GM21447 (cell line): ENCODE measurements at regions not wholly inside any gene's neighbourhood (a gene's known extent, or its start where the extent isn't known, plus 50 kb on each side); places are given as distances from the start of the nearest gene placed in this dataset.
A peak's percentile ranks its signal among the peaks of the same experiment; 100 is the strongest.

Source experiments
- ATAC-seq: cut with Tn5 transposase; IDR thresholded peaks from one replicate; pipeline ENCODE4 v1.9.1; 2021; ENCODE audit not compliant: unreplicated experiment

DNA sequence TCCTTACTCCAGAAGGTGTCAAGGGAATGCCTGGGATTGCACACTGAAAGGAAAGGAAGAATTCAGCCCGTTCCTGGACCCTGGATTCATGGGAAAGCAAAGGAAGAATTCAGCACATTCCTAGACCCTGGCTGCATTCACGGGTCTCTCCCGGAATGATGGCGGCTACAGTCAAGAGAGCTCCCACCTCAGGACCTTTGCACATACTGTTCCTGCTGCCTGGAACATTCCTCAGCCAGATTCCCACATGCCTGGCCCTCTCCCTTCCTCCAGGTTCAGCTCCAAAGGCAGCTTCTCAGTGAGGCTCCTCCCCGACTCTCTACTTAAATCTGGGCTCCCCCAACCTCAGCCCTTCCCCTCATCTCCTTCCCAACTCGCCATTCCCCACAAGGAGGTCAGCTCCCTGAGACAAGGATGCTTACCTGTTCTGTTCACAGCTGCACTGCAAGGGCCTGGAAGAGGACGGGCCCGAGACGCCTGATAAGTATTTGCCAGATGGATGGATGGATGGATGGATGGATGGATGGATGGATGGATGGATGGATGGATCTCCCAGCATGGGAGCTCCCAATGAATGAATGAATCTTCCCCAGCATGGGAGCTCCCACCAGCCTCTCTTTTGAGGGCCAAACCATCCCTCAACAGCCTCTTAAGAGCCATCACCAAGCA lies 77.4 kb downstream of the NCOR2 start:
- no peak for ATAC-seq

DNA sequence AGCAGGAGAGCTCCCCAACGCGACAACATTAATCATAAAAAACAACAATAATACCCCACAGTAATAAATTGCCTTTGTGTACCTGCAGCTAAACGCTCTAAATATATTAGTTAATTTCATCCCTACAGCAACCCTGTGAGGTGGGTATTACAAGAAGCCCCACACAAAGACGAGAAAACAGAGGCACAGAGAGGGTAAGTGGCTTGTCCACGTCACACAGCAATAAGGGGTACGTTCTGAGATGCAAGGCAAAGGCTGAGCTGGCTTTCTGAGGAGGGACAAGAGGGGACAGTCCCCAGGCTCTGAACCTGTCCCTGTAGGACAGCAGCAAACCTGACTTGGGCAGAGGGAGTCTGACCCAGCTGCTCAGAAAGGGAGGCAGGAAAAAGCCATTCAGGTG lies 78.2 kb downstream of the NCOR2 start:
- no peak for ATAC-seq

DNA sequence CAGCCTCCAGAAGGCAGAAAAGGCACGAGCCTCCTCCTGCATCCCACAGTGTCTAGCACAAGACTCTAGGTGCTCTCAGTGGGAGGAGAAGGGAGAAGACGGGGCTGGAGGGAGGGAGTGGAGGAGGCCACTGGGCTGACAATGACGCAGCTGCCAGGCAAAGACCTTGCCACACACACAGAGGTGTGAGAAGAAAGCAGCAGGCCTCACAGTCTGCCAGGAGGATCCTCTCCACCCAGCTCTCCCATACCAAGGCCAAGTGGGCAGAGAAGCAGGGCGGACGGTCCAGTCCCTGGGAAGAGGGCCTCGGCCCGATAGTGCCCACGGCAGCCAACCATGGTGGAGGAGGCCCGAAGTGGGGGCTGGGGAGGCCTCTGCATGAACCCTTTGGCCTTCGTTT lies 78.9 kb downstream of the NCOR2 start:
- no peak for ATAC-seq

DNA sequence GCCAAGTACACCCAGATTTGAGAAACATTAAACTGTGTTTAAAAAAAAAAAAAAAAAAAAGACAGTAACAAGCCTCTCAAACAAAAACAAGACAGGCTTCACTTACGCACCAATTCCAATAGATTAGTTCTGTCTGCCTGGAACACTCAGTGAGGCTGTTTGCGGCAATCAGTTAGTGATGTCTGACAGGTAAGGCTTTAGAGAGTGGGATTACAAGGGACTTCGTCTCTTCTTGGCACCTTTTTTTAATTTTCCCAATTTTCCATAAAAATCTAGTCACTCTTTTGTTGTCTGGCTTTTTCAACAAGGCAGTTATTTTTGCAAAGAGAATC lies 79.6 kb downstream of the NCOR2 start:
- no peak for ATAC-seq

DNA sequence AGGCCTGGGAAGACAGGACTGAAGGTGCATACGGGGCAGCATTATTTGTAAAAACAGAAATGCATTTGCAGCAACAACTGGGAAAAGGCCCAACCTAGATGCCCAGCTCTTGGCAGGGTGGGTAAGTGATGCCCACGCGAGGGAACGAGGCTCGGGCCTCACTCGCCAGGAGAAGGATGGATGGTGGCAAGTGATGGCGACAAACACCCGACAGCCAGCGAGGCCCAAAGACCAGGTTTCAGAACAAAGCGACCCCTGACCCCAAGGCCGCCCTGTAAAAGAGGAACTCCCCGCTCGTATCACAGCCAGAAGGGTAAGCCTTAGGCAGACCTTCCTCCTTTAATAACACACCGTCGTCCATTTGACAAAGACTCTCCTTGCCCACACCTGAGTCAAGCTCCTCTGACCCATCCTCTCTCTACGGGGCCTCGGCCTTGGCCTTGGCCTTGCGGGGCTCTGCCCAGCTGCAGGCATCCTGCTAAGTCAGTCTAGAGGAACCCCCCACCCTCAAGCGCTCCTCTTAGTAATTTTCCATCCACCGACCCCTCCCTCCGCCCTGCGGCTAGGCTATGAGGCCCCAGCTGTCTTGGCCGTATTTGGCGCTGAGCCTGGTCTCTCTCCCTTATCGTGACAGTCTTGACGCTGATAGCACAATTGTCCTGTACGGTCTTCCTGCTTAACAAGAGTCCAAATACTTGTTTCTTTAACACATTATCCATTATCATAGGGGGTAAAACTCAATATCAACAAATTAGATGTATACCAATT lies 80.2 kb downstream of the NCOR2 start:
- ATAC-seq, result no peak

DNA sequence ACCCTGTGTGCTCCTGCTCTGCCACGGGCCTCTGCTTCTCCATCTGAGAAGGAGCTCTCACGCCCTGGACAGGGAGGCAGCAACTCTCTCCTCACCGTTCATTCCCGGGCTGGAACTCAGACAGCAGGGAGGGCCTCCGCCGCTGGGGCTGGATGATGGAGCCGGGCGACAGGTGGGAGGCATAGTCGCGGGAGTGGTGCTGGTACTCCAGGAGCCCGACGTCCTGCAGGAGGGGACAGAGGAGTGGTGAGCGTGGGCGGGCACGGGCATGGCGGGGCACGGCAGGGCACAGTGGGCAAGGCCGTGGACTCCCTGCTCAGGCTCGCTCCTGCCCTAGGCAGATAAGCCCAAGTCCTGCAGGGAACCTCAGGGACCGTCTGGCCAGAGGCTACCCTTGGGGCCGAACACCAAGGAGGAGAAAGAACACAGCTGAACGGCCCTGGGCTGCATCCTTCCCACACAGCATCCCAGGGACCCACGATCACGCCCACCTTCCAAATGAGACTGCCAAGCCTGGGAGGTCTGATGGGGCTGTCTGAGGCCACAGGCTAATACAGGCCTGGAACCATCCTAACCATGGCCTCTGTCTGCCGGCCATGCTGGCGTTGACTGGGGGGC lies 81.0 kb downstream of the NCOR2 start:
- no peak for ATAC-seq

DNA sequence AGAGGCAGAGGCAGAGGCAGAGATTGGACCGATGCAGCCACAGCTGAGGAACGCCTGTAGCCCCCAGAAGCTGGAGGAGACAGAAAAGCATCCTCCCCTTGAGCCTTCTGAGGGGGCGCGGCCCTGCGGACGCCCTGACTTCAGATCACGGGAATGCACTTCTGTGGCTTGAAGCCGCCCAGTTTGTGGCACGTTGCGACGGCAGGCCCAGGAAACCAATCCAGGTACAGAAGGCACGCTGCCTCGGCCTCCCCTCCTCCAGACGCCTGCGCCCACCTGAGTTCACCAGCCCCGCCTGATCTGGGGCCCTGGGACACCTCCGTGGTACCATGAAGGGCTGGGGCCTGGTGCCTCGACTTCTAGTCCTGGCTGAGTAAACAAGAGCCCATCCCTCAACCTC lies 82.0 kb downstream of the NCOR2 start:
- no peak for ATAC-seq

DNA sequence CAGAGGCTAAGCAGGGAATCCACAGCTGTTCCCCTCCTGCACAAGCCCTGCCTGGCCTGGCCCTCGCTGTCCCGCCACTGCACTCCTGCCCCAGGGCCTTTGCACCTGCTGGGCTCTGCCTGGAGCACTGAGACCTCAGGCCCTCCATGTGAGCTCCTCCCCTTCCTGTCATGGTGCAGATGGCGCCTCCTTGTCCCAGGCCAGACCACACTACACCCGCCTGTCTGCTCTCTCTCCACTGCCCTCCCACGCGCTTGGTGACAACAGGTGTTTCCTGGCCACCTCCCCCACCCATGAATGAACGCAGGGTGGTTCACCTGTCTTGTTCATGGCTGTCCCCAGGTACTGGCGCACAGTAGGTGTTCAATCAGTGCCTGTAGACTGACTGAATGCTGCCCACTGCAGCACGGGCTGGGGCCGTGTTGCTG lies 82.9 kb downstream of the NCOR2 start:
- ATAC-seq, result no peak

DNA sequence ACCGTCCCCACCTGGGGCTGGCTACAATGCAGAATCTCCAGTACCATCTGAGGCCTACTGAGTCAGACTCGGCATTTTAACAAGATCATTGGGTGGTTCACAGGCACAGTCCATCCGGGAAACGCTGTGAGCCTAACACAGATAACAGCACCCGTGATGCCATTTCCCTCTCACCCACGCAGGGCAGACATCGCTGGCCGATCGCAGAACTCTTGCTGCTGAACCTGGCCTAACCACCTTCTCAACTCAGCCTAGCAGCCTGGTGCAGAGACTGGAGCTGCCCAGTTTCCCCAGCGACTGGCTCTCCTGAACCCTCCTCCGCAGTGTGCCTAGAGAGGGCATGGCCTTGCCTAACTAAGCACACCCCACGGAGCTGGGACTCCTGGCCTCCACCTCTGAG lies 83.3 kb downstream of the NCOR2 start:
- ATAC-seq, result no peak

DNA sequence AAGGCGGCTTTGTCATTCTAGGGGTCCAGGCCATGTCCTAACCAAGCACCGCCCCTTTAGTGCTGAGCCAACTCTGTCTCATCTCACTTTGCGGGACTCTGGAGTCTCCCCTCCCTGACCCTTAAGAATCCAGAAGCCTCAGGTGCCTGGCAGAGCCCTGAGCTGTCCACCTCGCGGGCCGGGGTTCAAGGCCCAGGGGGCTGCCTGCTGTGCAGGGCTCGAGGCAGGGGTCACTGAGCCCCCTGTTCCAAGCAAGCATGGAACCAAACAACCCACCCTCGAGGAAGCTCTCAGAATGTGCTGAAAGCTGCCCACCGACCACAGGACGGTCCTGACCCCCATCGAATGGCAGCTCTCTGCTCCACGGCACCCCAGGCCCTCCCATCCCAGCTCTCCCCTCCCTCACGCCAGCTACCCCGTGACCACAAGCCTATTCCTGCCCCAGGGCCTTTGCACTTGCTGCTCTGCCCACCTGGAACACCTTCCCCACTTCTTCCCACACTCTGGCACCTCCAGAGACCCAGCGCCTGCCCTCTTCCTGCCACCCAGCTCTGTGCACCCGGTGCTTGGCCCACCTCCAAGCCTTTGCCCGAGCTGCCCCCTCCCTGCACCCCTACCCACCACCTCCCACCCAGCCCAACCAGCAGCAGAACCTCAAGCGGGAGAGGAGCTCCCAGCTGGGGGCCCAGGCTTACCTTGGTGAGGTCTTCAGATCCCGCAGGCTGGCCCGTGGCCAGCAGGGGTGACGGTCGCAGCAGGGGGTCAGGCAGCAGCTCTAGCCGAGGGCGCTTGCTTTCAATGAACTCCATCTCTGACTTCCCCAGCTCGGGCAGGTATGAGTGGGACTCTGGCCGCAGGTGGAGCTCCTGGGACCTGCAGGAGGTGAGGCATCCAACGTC lies 84.3 kb downstream of the NCOR2 start:
- ATAC-seq, result no peak

DNA sequence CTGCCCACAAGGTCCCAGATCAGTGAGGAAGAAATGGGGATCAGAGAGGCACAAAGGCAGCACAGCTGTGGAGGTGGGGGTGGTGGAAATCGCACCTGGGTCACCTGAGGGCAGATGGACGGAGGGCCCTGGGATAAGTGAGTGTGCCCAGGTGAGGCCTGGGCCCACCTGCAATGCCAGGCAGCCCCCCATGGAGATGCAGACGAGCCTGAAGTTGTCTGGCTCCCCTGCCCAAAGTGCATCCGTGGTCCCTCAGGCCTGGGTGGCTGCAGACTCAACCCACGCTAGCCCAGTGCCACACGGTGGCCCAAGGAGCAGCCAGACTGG lies 84.9 kb downstream of the NCOR2 start:
- no peak for ATAC-seq

DNA sequence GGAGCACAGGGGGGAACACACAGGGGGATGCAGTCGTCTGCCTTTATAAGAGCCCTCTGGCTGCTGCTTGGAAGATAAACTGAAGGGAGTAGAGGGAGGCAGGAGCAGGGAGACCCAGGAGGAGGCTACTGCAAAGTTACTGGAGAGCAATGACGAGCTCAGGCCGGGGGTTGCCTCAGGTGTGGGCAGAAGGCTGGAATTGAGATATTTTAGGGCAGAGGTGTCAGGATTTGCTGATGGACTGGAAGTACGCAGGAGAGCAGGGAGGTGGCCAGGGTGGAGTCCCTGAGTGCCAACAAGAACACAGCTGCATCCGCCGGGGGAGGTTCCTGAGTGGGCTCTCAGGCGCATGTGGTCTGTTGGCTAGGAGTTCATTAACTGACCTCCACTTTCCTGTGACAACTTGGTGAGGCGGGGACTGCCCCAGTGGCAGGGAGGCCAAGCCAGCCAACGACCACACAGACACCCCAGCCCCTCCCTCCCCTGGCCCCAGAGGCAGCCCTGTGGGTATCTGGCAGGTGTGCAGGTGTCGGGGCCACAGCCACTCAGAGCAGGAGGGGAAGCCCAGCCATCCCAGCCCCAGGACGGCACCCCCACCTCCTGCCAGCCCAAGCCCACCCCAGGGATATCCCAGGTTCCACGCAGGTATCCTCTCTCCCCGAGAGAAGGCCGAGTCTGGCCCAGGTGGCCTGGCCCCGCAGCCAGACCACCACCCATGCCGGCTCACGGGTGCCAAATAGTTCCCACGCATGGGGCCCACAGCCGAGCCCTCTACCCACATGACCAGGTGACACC lies 85.4 kb downstream of the NCOR2 start:
- no peak for ATAC-seq

DNA sequence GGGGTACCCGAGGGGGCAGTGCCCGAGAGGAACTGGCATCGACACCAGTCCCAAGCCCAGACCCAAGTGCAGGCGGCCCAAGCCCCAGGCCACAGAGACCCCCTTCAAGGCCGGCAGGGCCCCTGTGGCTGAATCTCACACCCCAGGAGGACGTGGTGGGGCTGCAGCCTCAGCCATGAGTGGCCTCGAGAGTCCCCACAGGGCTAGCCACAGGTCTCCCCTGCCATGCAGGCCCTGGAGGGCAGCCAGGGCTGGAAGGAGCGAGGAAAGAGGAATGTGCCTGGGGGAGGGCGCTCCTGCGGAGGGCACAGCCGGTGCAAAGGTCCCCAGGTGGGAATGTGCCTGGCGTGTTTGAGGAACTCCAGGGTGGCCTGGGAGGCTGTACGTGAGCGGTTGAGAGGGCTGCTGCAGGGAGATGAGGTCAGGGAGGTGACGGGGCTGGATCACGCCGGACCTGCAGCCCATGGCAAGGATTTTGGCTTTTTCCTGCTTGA lies 86.1 kb downstream of the NCOR2 start:
- ATAC-seq, result no peak

DNA sequence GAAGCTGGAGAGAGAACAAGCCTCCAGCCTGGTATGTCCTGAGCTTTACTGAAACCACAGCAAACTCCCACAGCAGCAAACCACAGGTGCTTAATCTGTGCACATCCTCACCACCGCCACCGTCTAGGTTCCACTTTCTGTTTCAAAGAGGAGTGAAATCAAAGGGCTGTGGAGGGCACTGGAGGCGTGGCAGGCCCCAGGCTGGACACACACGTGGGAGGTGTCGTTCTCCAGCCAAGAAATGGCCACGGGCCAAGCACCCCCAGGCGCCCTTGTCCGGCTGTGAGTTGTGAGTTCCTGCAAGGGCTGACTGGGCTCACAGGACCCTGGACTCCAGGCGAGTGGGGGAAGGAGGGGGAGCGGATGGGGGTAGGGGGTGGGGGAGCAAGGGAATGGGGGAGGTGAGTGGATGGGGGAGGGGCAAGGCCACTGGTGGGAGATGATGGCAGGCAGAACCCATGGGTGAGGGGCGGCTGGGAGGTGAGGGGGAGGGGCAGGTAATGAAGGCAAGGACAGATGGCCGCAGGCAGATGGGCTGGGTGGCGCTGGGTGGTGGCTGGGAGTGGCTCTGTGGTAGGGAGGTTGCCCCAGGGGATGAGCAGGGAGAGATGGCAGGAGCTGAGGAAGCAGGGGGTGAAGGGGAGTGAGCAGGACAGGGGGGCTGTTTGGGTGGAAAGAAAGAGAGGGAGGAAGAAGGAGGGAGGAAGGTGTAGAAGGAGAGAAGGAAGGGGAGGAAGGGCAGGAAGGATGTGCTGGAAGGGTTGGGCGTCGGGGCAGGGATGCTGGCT lies 86.7 kb downstream of the NCOR2 start:
- ATAC-seq, result peak; percentile 67

DNA sequence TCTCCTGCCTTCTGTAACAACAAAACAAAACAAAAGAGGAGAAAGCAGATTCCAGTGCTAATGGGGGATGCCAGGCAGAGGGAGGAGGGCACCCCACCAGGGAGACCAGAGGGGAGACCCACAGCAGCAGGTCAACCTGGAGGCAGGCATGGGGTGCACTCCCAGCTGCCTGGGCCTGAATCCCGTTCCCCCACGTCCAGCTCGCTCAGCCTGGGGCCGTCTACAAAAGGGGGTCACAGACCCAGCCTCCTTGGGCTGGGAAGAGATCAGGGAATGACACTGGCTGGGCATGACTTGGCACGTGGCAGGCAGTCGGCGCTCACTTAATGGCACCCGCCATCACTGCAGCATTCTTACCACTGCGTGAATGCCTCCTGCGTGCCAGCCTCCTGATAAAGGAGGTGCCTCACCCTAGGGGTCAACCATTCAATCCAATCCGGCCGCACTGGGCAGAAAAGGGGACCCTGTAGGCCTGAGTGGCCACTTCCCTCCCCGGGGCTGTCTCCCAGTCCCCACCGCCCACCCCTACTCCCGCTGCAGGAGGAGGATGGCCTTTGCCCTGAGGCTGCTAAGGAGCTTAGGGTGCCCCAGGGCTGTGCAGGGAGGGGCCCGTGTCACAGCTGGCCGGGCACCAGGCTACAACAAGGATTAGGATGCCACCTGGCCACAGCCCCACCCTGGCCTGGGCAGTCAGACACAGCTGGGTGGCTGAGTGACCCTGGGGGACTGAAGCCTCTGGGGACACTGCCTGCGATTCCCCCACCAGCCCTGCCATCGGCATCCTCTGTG lies 87.5 kb downstream of the NCOR2 start:
- peak; percentile 29 for ATAC-seq

DNA sequence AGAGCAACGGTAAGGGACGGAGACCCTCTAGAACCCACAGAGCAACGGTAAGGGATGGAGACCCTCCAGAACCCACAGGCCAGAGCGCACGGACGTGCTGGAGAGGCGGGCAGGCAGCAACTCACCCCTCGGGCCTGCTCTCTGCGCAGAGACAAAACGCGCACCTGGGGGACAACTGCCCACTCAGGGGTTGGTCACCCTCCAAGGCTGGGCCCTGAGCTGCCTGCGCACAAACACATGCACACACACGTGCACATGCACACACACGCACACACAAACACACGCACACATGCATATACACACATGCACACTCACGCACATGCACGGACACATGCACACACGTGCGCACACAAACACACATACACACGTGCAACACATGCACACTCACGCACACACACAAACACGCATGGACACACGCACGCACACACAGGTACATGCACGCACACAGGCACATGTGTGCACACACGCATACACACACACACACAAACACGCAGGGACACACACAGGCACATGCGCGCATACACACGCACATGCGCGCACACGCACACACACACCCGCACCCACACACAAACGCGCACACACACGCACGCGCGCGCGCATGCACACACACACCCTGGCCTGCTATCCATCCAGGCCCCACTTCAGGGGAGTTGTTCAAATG lies 88.3 kb downstream of the NCOR2 start:
- no peak for ATAC-seq

DNA sequence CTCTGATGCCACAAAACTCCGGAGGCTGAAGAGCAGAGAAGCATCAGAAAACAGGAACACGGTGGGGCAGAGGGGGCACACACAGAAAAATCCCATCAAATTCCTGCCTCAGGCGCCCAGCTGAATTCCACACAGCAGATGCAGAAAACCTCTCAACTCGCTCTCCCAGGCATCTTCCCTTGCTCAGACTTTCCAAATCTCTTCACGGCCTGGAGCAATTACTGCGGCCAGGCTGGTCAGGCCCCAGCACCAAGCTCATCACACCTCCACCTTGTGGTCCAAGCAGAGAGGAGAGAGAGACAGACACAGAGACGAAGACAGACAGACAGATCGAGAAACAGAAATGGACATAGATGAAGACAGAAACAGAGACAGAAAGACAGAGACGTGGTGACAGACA lies 89.0 kb downstream of the NCOR2 start:
- no peak for ATAC-seq

DNA sequence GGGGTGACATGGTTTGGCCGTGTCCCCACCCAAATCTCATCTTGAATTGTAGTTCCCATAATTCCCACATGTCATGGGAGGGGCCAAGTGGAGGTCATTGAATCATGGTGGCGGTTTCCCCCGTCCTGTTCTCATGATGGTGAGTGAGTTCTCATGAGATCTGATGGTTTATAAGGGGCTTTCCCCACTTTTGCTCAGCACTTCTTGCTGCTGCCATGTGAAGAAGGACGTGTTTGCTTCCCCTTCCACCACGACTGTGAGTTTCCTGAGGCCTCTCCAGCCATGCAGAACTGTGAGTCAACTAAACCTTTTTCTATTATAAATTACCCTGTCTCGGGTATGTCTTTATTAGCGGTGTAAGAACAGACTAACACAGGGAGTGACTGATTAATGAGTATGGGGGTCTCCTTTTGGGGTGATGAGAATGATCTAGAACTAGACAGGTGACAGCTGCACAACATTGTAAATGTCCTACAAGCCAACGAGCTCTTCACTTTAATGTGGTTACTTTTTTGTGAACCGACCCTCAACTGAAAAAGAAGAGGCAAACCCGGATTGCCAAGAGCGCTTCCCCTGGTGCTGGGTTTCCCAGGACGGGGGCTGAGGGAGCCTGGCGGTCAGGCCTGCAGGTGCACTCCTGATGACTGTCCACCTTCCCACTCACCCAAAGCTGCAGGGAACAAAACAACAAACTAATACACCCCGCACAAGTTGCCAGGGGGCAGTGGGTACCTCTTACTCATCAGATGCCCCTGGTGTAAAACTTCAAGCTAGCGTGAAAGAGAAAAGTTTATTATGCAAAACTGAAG lies 90.1 kb downstream of the NCOR2 start:
- no peak for ATAC-seq
